H54 (cell line): ENCODE measurements at regions not wholly inside any gene's neighbourhood (a gene's known extent, or its start where the extent isn't known, plus 50 kb on each side); places are given as distances from the start of the nearest gene placed in this dataset.

ENCODE experiments used
- DNase-seq: peaks from one replicate; pipeline ENCODE4 v3.0.0; 2011; ENCODE audit warnings: low spot score, mixed read lengths; ENCODE audit not compliant: insufficient read length
- FAIRE-seq: peaks from 3 replicates; lab custom pipeline; 2011; peaks lifted over from hg19 to GRCh38; lab: Jason Lieb, UNC
- POLR2A ChIP-seq: IDR thresholded peaks from 2 replicates; pipeline ENCODE4 v1.6.1; 2011; ENCODE audit warnings: low read depth, mild to moderate bottlenecking, low read length

DNA sequence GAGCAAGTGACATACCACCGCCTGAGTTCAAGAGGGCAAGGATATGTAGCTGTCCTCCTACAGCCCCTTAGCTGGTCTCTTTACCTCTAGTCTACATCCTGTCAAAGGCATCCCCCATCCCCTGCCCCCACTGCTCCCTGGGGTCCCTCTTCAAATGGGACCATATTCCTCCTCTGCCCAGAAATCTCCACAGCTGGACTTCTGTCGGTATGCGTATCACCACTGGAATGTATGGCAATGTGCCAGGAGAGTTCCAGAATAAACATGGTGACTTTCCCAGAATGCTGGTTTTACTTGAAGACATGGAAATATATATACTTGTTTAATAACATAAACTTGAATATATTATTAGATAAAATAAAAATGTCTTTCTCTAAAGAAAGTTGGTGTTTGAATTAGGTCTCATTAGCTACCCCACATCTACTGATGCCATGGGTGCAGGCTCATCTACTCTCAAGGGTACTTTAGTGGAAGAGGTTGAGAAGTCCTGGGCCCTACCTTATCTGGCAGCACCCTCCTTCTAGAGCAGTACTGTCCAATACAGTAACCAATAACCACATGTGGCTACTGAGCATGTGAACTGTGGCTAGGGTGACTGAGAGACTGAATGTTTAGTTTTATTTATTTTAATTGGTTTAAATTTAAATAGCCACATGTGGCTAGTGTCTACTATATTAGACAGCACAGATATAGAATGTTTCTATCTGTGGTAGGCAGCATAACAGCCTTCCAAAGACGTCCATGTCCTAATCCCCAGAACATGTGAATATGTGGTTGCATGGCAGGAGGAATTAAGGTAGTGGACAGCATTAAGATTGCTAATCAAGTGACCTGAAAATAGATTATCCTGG, 181.7 kb upstream of the SLC30A5 start:
- DNase-seq (no peak), FAIRE-seq (no peak)
- no peak for TF ChIP-seq POLR2A

- DNase-seq, result no peak
- FAIRE-seq, result no peak
- TF ChIP-seq POLR2A, result no peak
Observed at GRCh38 chr5:68915079-68915478, 178.7 kb upstream of the SLC30A5 start.

DNA sequence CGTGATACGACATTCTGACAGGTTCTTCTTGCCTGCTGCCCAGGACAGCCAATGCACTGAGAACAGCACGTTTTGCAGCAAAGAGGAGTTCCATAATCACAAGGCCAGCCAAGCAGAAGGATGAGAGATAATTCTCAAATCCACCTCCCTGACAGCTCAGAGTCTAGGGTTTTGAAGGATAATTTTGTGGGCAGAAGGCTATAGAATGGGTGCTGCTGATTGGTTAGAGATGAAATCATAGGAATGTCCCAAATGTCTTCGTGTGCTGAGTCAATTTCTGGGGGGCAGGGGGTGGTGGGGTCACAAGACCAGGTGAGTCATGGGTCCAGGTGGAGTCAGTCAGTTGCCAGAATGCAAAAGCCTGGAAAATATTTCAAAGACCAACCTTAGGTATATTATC, 175.5 kb upstream of the SLC30A5 start:
- FAIRE-seq, result no peak
- no peak for TF ChIP-seq POLR2A
- no peak for DNase-seq

GRCh38 chr5:68919988-68920490, 173.8 kb upstream of the SLC30A5 start:
- no peak for TF ChIP-seq POLR2A
- FAIRE-seq (no peak), DNase-seq (no peak)

GRCh38 chr5:68920888-68921287, 172.9 kb upstream of the SLC30A5 start:
- no peak for TF ChIP-seq POLR2A
- no peak for FAIRE-seq

DNA sequence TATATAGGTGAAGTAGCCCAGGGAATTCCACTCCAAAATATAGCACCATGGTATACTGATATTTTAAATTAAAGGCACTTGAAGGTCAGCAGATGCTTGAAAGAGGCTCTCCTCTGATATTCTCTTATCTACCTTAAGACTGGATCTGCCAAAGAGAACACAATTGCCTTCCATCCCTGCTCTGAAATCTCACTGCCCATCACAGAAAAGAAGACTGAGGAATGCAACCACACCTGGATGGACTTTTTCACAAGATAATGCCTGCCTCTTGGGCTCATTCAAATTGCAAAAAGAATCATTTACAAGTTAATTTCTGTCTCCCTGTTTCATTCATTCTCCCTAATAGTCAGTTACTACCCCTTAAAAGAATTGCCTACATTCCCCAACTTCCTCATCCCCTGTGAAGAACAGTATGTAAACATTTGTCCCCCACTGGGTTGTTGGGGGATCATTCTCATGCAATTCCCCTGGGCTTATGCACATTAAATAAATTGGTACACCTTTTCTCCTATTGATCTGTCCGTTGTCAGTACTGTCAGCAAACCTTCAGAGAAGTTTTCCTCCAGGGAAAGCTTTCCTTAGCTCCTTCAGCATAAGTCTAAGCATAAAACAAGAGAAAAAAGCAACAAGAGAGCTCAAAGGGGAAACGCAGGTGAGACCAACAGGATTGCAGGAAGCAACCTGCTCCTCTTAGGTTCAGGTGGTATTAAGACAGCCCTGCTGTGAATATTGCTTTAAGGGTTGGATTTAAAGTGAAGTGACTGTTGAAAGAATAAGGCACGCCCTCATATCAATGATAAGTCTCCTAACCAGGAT, 171.4 kb upstream of the SLC30A5 start:
- no peak for DNase-seq
- no peak for TF ChIP-seq POLR2A
- no peak for FAIRE-seq

More at GRCh38 chr5:68920888-68921287, 172.9 kb upstream of the SLC30A5 start:
- DNase-seq, result no peak

DNA sequence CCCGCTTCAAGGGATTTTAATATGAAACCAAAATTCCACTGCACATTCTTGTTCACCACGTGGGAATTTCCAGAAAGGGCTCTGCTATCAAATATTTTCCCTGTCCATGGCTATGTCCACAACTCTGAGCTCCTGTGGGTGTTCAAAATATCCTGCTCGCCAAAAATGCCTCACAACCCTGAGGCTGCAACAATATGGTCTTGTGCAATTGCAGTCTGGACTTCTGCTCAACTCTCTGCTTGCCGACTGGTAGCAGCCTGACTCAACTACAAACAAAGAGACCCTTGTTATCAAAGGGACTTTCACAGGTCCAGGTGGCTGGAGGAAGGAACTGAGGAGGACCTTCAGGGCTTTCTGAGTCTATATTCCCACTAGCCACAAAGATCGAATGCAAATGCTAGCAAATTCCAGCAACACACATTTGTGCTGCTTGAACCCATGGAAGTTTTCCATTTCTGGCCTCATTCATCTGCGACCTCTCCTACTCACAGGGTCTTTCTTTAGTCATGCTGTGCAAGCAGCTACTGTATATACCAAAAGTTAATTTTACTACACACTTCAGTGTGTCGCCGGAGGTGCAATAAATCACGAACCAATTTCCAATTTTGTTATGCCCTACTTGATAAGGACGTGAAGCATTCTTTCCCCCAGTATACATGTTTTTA, 169.2 kb upstream of the SLC30A5 start:
- TF ChIP-seq POLR2A, result no peak
- no peak for FAIRE-seq
- no peak for DNase-seq

DNA sequence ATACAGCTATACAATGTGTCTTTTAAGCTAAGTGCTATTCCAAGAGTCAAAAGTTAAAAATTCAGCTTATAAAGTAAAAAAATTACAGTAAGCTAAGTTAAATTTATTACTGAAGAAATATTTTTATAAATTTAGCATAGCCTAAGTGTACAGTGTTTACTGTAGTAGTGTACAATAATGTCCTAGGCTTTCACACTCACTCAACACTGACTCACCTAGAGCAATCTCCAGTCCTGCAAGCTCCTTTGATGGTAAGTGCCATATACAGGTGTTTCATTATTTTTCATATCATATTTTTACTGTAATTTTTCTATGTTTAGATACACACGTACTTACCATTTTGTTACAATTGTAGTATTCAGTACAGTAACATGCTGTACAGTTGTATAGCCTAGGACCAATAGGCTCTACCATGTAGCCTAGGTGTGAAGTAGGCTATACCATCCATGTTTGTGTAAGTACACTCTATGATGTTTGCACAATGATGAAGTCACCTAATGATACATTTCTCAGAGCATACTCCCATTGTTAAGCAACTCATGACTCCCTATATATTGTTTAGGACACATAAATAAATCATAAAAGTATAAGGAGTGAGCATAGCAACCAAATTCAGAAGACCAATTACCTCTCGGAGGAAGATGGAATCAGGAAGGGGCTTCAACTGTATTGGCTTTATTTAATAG, 165.1 kb upstream of the SLC30A5 start:
- FAIRE-seq (no peak), DNase-seq (no peak)
- TF ChIP-seq POLR2A, result no peak

- no peak for FAIRE-seq
- DNase-seq, result no peak
- no peak for TF ChIP-seq POLR2A
Observed at GRCh38 chr5:68930139-68930538, 163.7 kb upstream of the SLC30A5 start.

DNA sequence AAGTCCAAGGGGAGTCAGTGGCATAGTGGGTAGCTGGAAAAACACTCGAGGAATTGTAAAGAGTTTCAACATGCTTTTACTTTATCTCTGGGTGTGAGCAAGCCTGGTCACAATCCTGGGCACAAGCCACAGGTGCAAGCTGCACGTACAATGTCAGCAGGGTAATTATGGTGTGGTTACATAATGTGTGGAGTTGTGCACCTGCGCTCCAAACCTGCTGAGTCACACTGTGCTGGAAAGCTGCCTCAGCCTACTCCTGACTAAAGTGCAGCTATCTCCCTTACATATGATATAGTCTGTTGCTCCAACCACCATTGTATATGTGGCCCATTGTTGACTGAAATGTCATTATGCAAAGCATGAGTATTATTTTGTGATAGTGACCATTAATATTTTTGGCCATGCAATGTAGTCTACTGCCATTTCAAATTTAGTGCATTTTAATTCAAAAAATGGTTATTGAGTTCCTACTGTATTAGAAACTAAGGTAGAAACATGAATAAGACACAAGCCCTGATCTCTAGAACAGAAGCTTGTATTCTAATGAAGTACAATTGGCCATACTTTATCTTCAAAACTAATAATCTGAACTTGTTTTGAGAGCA, 160.9 kb upstream of the SLC30A5 start:
- FAIRE-seq (no peak), DNase-seq (no peak)
- TF ChIP-seq POLR2A, result no peak

DNA sequence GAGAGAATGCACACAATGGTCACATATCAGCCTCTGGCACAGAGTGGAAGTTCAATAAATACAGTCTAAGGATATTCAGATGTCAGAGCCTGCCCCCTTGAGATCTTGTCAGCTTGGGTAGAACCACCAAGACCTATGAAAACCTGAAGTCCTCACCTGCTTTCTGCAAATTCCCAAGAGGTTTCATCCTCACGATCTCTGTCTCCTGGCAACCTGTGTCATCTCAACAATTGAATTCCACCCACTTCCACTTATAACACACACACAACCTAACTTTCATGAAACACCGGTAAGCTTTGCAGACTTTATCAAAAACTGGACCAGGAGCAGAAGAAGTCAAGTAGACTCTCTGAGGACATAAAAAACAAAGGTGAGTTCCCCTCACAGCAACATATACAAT, 151.6 kb upstream of the SLC30A5 start:
- DNase-seq, result no peak
- FAIRE-seq, result no peak
- no peak for TF ChIP-seq POLR2A

DNA sequence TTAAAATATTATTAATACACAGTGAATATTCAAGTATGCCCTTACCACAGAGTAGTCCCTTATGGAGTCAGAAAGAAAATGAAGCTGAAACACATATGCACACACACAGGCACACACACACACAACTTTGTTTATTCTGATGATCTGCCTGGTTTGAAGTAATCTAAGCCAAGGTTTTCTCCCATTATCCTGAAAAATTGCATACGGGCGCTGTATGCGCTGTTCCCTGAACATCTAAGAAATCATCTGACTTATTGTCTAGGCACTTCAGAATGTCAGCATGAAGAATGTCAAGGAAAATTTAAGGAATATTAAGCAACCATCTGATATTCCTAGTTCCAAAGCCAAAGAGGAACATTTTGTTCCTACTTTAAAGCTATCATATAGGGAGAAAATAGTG, 147.1 kb upstream of the SLC30A5 start:
- FAIRE-seq, result no peak
- DNase-seq, result no peak
- TF ChIP-seq POLR2A, result no peak

DNA sequence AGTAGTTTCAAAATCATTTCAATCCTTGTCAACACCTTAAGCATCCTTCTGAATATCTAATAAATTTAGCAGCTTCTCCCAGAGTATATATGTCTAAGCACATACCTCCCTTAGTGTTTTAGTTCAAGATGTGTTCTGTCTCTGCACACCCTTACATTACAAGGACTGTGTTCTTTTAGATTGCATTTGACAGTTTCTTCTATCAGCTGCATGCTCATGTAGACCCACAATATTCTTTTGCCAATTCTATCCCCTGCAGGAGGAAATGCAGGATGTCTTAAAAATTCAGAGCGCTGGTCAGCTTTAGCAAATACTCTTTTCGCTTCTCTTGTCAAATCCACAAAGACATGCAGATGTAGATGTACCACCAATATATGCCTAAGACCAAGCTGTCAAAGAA, 145.8 kb upstream of the SLC30A5 start:
- DNase-seq (no peak), FAIRE-seq (no peak)
- no peak for TF ChIP-seq POLR2A
